ENCODE measurements at regions not wholly inside any gene's neighbourhood (a gene's known extent, or its start where the extent isn't known, plus 50 kb on each side); places are given as distances from the start of the nearest gene placed in this dataset.

DNA sequence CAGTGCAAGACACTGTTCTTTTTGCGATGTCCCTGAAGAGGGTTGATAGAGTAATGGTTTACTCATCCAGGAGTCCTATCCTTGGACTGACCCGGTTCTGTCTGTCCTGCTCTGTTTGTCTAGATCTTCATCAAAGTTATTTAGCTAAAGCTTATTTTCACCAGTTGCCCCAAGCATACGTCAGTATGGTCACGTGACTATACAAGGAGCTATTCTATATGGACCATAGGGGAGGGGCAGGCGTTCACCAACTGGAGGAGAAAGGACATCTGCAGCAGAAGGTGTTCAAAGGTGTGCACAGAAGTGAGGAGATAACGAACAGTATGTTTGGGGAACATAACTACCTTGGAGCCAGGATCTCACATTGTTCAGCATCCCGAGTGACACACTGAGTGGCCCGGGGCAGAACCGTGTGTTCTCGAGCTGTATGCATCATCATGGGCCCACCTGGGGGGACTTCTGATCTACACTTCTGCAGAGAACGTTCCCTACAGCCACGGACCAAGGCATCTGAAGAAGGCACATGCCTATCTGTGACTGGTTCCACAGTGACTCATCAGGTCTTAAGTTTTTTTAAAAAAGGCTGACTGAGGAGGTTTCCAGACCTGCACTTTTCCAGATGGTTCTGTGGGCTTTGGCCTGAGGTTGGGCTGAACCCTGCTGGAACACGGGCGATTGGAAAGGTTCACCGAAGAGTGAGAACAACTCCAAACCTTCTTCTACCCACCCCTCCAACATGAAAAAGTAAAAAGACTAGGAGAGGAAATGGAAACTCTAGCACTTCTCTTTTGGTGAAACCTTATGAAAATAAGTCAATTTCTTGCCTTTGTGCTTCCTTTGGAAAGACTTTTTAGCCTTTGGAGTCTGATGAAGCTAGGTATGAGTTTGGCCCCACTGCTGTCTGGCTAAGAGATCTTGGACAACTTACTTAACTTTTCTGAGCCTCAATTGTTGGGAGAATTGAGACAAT, 68.6 kb upstream of the YWHAQ start:
- Histone ChIP-seq H3K27me3 (ENCODE audit: control insufficient read depth, insufficient read depth, low read length) (no peaks in the 10 kb centered on the region), H3K9me3 (ENCODE audit: control insufficient read depth, low read length) (no peaks in the 10 kb centered on the region), H3K4me3 (ENCODE audit: low read length) (no peak overlapping the region), H3K9ac (ENCODE audit: low read length) (no peak overlapping the region), H3K36me3 (ENCODE audit: control insufficient read depth, insufficient read depth, low read length) (no peaks in the 10 kb centered on the region), H3K4me1 (ENCODE audit: control insufficient read depth, insufficient read depth, low read length) (peaks cover 10% of the 10 kb centered on the region)

GRCh38 chr2:9700109-9700495, 69.3 kb upstream of the YWHAQ start:
- Histone ChIP-seq H3K27me3 (ENCODE audit: control insufficient read depth, insufficient read depth, low read length) (no peaks in the 10 kb centered on the region), H3K4me1 (ENCODE audit: control insufficient read depth, insufficient read depth, low read length) (peaks cover 10% of the 10 kb centered on the region), H3K4me3 (ENCODE audit: low read length) (no peak overlapping the region), H3K9ac (ENCODE audit: low read length) (no peak overlapping the region), H3K9me3 (ENCODE audit: control insufficient read depth, low read length) (no peaks in the 10 kb centered on the region), H3K36me3 (ENCODE audit: control insufficient read depth, insufficient read depth, low read length) (no peaks in the 10 kb centered on the region)

DNA sequence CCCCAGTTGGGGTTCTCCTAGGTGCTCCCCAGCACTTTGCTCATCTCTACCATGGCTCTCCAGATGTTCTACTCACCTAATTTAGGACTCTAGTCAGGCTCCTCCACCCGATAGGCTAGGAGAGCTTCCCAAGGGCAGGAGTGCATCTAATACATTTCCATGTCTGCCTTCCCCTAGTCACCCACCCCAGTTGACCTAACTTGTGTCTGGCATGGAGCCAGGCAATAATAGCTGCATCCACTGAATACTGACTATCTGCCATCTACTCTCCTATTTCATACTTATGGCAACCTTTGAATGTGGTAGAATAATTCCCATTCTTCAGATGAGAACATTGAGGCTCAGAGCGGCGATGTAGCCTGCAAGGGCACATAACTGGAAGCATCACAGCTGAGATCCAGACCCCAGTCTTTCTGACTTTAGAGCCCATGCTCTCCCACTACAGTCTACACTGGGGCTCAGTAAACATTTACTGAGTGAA, 71.8 kb upstream of the YWHAQ start:
- H3K4me3 ChIP-seq (ENCODE audit: low read length): no peak overlapping the region
- H3K36me3 ChIP-seq (ENCODE audit: control insufficient read depth, insufficient read depth, low read length): no peaks in the 10 kb centered on the region
- no peak overlapping the region for H3K9ac ChIP-seq (ENCODE audit: low read length)
- H3K9me3 ChIP-seq (ENCODE audit: control insufficient read depth, low read length): no peaks in the 10 kb centered on the region
- H3K4me1 ChIP-seq (ENCODE audit: control insufficient read depth, insufficient read depth, low read length): peaks cover 10% of the 10 kb centered on the region
- no peaks in the 10 kb centered on the region for H3K27me3 ChIP-seq (ENCODE audit: control insufficient read depth, insufficient read depth, low read length)

- H3K27me3 ChIP-seq (ENCODE audit: control insufficient read depth, insufficient read depth, low read length): no peaks in the 10 kb centered on the region
Measured at GRCh38 chr2:9703085-9703678, 72.4 kb upstream of the YWHAQ start.

GRCh38 chr2:9703701-9704221, 73.0 kb upstream of the YWHAQ start:
- no peak overlapping the region for H3K4me3 ChIP-seq (ENCODE audit: low read length)
- no peaks in the 10 kb centered on the region for H3K27me3 ChIP-seq (ENCODE audit: control insufficient read depth, insufficient read depth, low read length)
- H3K36me3 ChIP-seq (ENCODE audit: control insufficient read depth, insufficient read depth, low read length): no peaks in the 10 kb centered on the region
- H3K4me1 ChIP-seq (ENCODE audit: control insufficient read depth, insufficient read depth, low read length): peaks cover 10% of the 10 kb centered on the region
- no peak overlapping the region for H3K9ac ChIP-seq (ENCODE audit: low read length)
- H3K9me3 ChIP-seq (ENCODE audit: control insufficient read depth, low read length): no peaks in the 10 kb centered on the region

More at GRCh38 chr2:9703085-9703678, 72.4 kb upstream of the YWHAQ start:
- peaks cover 10% of the 10 kb centered on the region for H3K4me1 ChIP-seq (ENCODE audit: control insufficient read depth, insufficient read depth, low read length)
- H3K9me3 ChIP-seq (ENCODE audit: control insufficient read depth, low read length): no peaks in the 10 kb centered on the region
- H3K36me3 ChIP-seq (ENCODE audit: control insufficient read depth, insufficient read depth, low read length): no peaks in the 10 kb centered on the region
- no peak overlapping the region for H3K9ac ChIP-seq (ENCODE audit: low read length)
- no peak overlapping the region for H3K4me3 ChIP-seq (ENCODE audit: low read length)

- no peak overlapping the region for H3K9ac ChIP-seq (ENCODE audit: low read length)
- no peaks in the 10 kb centered on the region for H3K9me3 ChIP-seq (ENCODE audit: control insufficient read depth, low read length)
Measured at GRCh38 chr2:9704600-9704999, 73.8 kb upstream of the YWHAQ start.

DNA sequence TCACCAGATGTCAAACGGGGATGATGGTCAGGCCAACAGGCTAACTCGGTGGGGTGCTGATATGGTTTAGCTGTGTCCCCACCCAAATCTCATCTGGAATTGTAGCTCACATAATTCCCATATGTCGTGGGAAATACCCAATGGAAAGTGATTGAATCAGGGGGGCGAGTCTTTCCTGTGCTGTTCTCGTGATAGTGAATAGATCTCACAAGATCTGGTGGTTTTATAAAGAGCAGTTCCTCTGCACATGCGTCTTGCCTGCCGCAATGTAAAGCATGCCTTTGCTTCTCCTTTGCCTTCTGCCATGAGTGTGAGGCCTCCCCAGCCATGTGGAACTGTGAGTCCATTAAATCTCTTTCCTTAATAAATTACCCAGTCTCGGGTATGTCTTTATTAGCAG, 74.4 kb upstream of the YWHAQ start:
- no peaks in the 10 kb centered on the region for H3K9me3 ChIP-seq (ENCODE audit: control insufficient read depth, low read length)
- no peak overlapping the region for H3K4me3 ChIP-seq (ENCODE audit: low read length)
- H3K27me3 ChIP-seq (ENCODE audit: control insufficient read depth, insufficient read depth, low read length): no peaks in the 10 kb centered on the region
- H3K9ac ChIP-seq (ENCODE audit: low read length): no peak overlapping the region
- peaks cover 10% of the 10 kb centered on the region for H3K4me1 ChIP-seq (ENCODE audit: control insufficient read depth, insufficient read depth, low read length)
- no peaks in the 10 kb centered on the region for H3K36me3 ChIP-seq (ENCODE audit: control insufficient read depth, insufficient read depth, low read length)

More at GRCh38 chr2:9704600-9704999, 73.8 kb upstream of the YWHAQ start:
- no peaks in the 10 kb centered on the region for H3K36me3 ChIP-seq (ENCODE audit: control insufficient read depth, insufficient read depth, low read length)
- H3K4me3 ChIP-seq (ENCODE audit: low read length): no peak overlapping the region
- no peaks in the 10 kb centered on the region for H3K27me3 ChIP-seq (ENCODE audit: control insufficient read depth, insufficient read depth, low read length)
- peaks cover 10% of the 10 kb centered on the region for H3K4me1 ChIP-seq (ENCODE audit: control insufficient read depth, insufficient read depth, low read length)

- Histone ChIP-seq H3K27me3 (ENCODE audit: control insufficient read depth, insufficient read depth, low read length) (no peaks in the 10 kb centered on the region), H3K4me1 (ENCODE audit: control insufficient read depth, insufficient read depth, low read length) (peaks cover 10% of the 10 kb centered on the region), H3K4me3 (ENCODE audit: low read length) (no peak overlapping the region), H3K9ac (ENCODE audit: low read length) (no peak overlapping the region), H3K9me3 (ENCODE audit: control insufficient read depth, low read length) (no peaks in the 10 kb centered on the region), H3K36me3 (ENCODE audit: control insufficient read depth, insufficient read depth, low read length) (no peaks in the 10 kb centered on the region)
Measured at GRCh38 chr2:9707008-9707407, 76.2 kb upstream of the YWHAQ start.

GRCh38 chr2:9707611-9708160, 76.9 kb upstream of the YWHAQ start:
- no peak overlapping the region for H3K4me3 ChIP-seq (ENCODE audit: low read length)
- H3K4me1 ChIP-seq (ENCODE audit: control insufficient read depth, insufficient read depth, low read length): peaks cover 10% of the 10 kb centered on the region

DNA sequence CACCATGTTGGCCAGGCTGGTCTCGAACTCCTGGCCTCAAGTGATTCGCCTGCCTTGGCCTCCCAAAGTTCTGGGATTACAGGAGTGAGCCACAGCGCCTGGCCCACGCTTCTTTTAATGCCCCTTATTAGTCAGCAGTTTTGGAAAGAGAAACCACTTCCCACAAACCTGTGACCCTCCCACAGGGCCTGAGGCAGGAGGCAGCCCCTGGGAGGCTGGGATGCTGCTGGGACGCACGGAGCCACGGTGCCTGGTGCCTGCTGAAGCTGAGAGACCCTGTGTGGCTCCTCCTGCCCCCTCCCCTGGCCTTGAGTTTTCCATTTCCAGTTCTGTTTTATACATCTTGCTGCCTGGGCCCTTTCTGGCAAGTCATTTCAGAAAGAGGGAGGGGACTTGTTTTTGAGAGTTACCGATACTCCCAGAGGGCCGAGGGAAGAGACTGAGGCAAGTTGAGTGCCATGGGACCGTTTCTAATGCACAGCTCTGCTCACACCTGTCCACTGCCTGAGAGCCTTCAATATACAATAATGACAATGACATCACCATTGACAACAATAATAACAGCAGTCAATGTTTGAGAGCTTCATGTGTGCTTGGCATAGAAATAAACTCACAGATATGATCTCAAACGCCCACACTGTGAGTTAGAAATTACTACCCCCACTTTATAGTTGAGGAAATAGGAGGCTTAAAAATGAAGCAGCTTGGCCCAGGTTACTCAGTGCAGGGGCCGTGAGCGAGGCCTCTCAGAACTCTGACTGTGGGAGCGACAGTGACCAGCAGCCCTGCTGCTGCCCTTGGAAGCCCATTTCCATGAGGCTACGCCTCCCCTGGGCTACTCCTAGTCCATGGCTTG, 78.1 kb upstream of the YWHAQ start:
- no peaks in the 10 kb centered on the region for H3K9me3 ChIP-seq (ENCODE audit: control insufficient read depth, low read length)
- H3K4me1 ChIP-seq (ENCODE audit: control insufficient read depth, insufficient read depth, low read length): peaks cover 2% of the 10 kb centered on the region
- H3K4me3 ChIP-seq (ENCODE audit: low read length): no peak overlapping the region
- H3K9ac ChIP-seq (ENCODE audit: low read length): no peak overlapping the region
- no peaks in the 10 kb centered on the region for H3K27me3 ChIP-seq (ENCODE audit: control insufficient read depth, insufficient read depth, low read length)
- H3K36me3 ChIP-seq (ENCODE audit: control insufficient read depth, insufficient read depth, low read length): no peaks in the 10 kb centered on the region

More at GRCh38 chr2:9707611-9708160, 76.9 kb upstream of the YWHAQ start:
- no peaks in the 10 kb centered on the region for H3K36me3 ChIP-seq (ENCODE audit: control insufficient read depth, insufficient read depth, low read length)
- no peaks in the 10 kb centered on the region for H3K9me3 ChIP-seq (ENCODE audit: control insufficient read depth, low read length)
- H3K9ac ChIP-seq (ENCODE audit: low read length): no peak overlapping the region
- H3K27me3 ChIP-seq (ENCODE audit: control insufficient read depth, insufficient read depth, low read length): no peaks in the 10 kb centered on the region

- Histone ChIP-seq H3K9ac (ENCODE audit: low read length) (no peak overlapping the region), H3K9me3 (ENCODE audit: control insufficient read depth, low read length) (no peaks in the 10 kb centered on the region), H3K4me3 (ENCODE audit: low read length) (no peak overlapping the region), H3K27me3 (ENCODE audit: control insufficient read depth, insufficient read depth, low read length) (no peaks in the 10 kb centered on the region), H3K36me3 (ENCODE audit: control insufficient read depth, insufficient read depth, low read length) (no peaks in the 10 kb centered on the region), H3K4me1 (ENCODE audit: control insufficient read depth, insufficient read depth, low read length) (no peaks in the 10 kb centered on the region)
Measured at GRCh38 chr2:9709539-9710285, 78.9 kb upstream of the YWHAQ start.
